ENCODE measurements at regions not wholly inside any gene's neighbourhood (a gene's known extent, or its start where the extent isn't known, plus 50 kb on each side); places are given as distances from the start of the nearest gene placed in this dataset.

GRCh38 chr5:35540002-35540401 is 77.7 kb upstream of the SPEF2 start:
- no peaks in the 10 kb centered on the region for H4K20me1 ChIP-seq (ENCODE audit: insufficient read depth, low read length)
- no peak overlapping the region for H3K4ac ChIP-seq (ENCODE audit: low read depth, low read length)
- no peak overlapping the region for H3K56ac ChIP-seq (ENCODE audit: extremely low read depth, insufficient read depth, low read length)
- no peak overlapping the region for H2BK20ac ChIP-seq (ENCODE audit: low read depth, low read length)
- no peak overlapping the region for H4K5ac ChIP-seq (ENCODE audit: low read depth, low read length)
- ChIA-PET CTCF (no interaction called here), POLR2A (ENCODE audit: unreplicated experiment) (no interaction called here)
- no peak overlapping the region for H3K18ac ChIP-seq (ENCODE audit: low read depth, low read length)
- dilution Hi-C loops (cut with HindIII; ENCODE audit: low sequenced_read_pairs, unreplicated experiment), result no loop called here
- no peak overlapping the region for H2BK5ac ChIP-seq (ENCODE audit: low read depth, low read length, poor library complexity, severe bottlenecking)
- no peaks in the 10 kb centered on the region for H3K36me3 ChIP-seq (ENCODE audit: control insufficient read depth, insufficient read depth, low read length)
- intact Hi-C loops (cut with micrococcal nuclease), result no loop called here
- no peaks in the 10 kb centered on the region for H3K27me3 ChIP-seq (ENCODE audit: control insufficient read depth, insufficient read depth, low read length)
- H4K8ac ChIP-seq (ENCODE audit: low read depth in 2 of 2, low read length in 2 of 2), result no peak overlapping the region
- 71% methylated on average over 1 of the region's 3 CpGs; no CpG with 5 or more reads in 1 of the 2 experiments for WGBS, 2 experiments (ENCODE audit: extremely low coverage in 2 of 2, insufficient read length in 1 of 2)
- H2AK9ac ChIP-seq (replicated peaks; ENCODE audit: low read depth, low read length, poor library complexity), result no peak overlapping the region
- no peak for DNase-seq
- no peak overlapping the region for H2AK5ac ChIP-seq (ENCODE audit: low read depth, low read length)
- H3K4me2 ChIP-seq (ENCODE audit: low read depth, low read length), result no peak overlapping the region
- H2AFZ ChIP-seq (replicated peaks; ENCODE audit: low read length, poor library complexity), result no peak overlapping the region
- in situ Hi-C loops (cut with MboI; ENCODE audit: low sequenced_read_pairs), result no loop called here
- H3K9me3 ChIP-seq (ENCODE audit: control insufficient read depth, insufficient read depth, low read length), result no peaks in the 10 kb centered on the region
- H3K79me1 ChIP-seq (ENCODE audit: low read depth in 1 of 2, low read length in 2 of 2), result no peaks in the 10 kb centered on the region
- no peak overlapping the region for H2BK15ac ChIP-seq (ENCODE audit: low read depth, low read length)
- ATAC-seq (ENCODE audit: low read depth), result no peak
- no peak overlapping the region for H2BK120ac ChIP-seq (ENCODE audit: low read depth, low read length)
- no peak overlapping the region for H3K9ac ChIP-seq (ENCODE audit: low read depth, low read length)
- no peaks in the 10 kb centered on the region for H3K4me1 ChIP-seq (ENCODE audit: control insufficient read depth, insufficient read depth, low read length)
- no peak overlapping the region for H4K91ac ChIP-seq (ENCODE audit: insufficient read depth, low read depth, low read length)
- no peak overlapping the region for H3K4me3 ChIP-seq (ENCODE audit: insufficient read depth, low read depth, low read length)
- H3K23ac ChIP-seq (ENCODE audit: low read depth, low read length), result no peak overlapping the region
- no peaks in the 10 kb centered on the region for H3K9me1 ChIP-seq (ENCODE audit: insufficient read depth, low read length)
- no peak overlapping the region for H3K14ac ChIP-seq (replicated peaks; ENCODE audit: low read depth, low read length)
- TF ChIP-seq USF2 (IDR thresholded peaks at IDR 0.05; ENCODE audit: low read depth, low read length), result no peak
- TF ChIP-seq BHLHE40 (IDR thresholded peaks at IDR 0.05; ENCODE audit: low read depth, low read length), result no peak
- TF ChIP-seq MAFK (IDR thresholded peaks at IDR 0.05; ENCODE audit: low read depth, low read length), result no peak
- TF ChIP-seq SMC3 (IDR thresholded peaks at IDR 0.05; ENCODE audit: low read depth, low read length), result no peak
- no peak for TF ChIP-seq MXI1 (IDR thresholded peaks at IDR 0.05; ENCODE audit: borderline replicate concordance, low read depth, low read length)
- TF ChIP-seq FOS (IDR thresholded peaks at IDR 0.05; ENCODE audit: low read depth, low read length), result no peak
- BruUV-seq (replicated peaks), result no TSS peak
- H3K27ac ChIP-seq (ENCODE audit: insufficient read depth, low read length), result no peak overlapping the region

Data from IMR-90 (cell line).